ENCODE measurements at regions not wholly inside any gene's neighbourhood (a gene's known extent, or its start where the extent isn't known, plus 50 kb on each side); places are given as distances from the start of the nearest gene placed in this dataset.

- no peak for TF ChIP-seq CTCF (IDR thresholded peaks at IDR 0.05; ENCODE audit: insufficient read depth, low read depth, low read length, missing control alignments)
- no peak overlapping the region for H3K4me3 ChIP-seq (ENCODE audit: low read depth, low read length)
- no peak for DNase-seq (ENCODE audit: low read depth)
Observed at GRCh38 chr14:41303506-41303905, 303.2 kb upstream of the LRFN5 start.

- TF ChIP-seq CTCF (IDR thresholded peaks at IDR 0.05; ENCODE audit: insufficient read depth, low read depth, low read length, missing control alignments): no peak
- DNase-seq (ENCODE audit: low read depth): no peak
- H3K4me3 ChIP-seq (ENCODE audit: low read depth, low read length): no peak overlapping the region
Observed at GRCh38 chr14:41302776-41303175, 303.9 kb upstream of the LRFN5 start.

- TF ChIP-seq CTCF (IDR thresholded peaks at IDR 0.05; ENCODE audit: insufficient read depth, low read depth, low read length, missing control alignments): no peak
- H3K4me3 ChIP-seq (ENCODE audit: low read depth, low read length): no peak overlapping the region
- no peak for DNase-seq (ENCODE audit: low read depth)
Observed at GRCh38 chr14:41299924-41300323, 306.8 kb upstream of the LRFN5 start.

GRCh38 chr14:41298328-41298690, 308.4 kb upstream of the LRFN5 start:
- no peak overlapping the region for H3K4me3 ChIP-seq (ENCODE audit: low read depth, low read length)
- no peak for DNase-seq (ENCODE audit: low read depth)
- no peak for TF ChIP-seq CTCF (IDR thresholded peaks at IDR 0.05; ENCODE audit: insufficient read depth, low read depth, low read length, missing control alignments)

GRCh38 chr14:41297576-41298327, 308.9 kb upstream of the LRFN5 start:
- DNase-seq (ENCODE audit: low read depth): no peak
- no peak overlapping the region for H3K4me3 ChIP-seq (ENCODE audit: low read depth, low read length)
- TF ChIP-seq CTCF (IDR thresholded peaks at IDR 0.05; ENCODE audit: insufficient read depth, low read depth, low read length, missing control alignments): no peak

- no peak overlapping the region for H3K4me3 ChIP-seq (ENCODE audit: low read depth, low read length)
- no peak for DNase-seq (ENCODE audit: low read depth)
- no peak for TF ChIP-seq CTCF (IDR thresholded peaks at IDR 0.05; ENCODE audit: insufficient read depth, low read depth, low read length, missing control alignments)
Observed at GRCh38 chr14:41295734-41296133, 310.9 kb upstream of the LRFN5 start.

GRCh38 chr14:41289025-41289424, 317.7 kb upstream of the LRFN5 start:
- no peak for TF ChIP-seq CTCF (IDR thresholded peaks at IDR 0.05; ENCODE audit: insufficient read depth, low read depth, low read length, missing control alignments)
- DNase-seq (ENCODE audit: low read depth): no peak
- H3K4me3 ChIP-seq (ENCODE audit: low read depth, low read length): no peak overlapping the region

Data from GM12865 (cell line).